DMS114 treated with DMSO at 0.1 percent for 48 hours (cell line): ENCODE measurements at regions not wholly inside any gene's neighbourhood (a gene's known extent, or its start where the extent isn't known, plus 50 kb on each side); places are given as distances from the start of the nearest gene placed in this dataset.

Source experiments
- DNase-seq: peaks from one replicate; lab custom pipeline; 2025; ENCODE audit not compliant: unreplicated experiment; lab: John Stamatoyannopoulos, UW

GRCh38 chr14:41957459-41957858 lies 350.8 kb downstream of the LRFN5 start:
- no peak for DNase-seq
